ENCODE measurements at regions not wholly inside any gene's neighbourhood (a gene's known extent, or its start where the extent isn't known, plus 50 kb on each side); places are given as distances from the start of the nearest gene placed in this dataset.

GRCh38 chr1:228811712-228812305 lies 76.5 kb downstream of the RHOU start:
- H3K9ac ChIP-seq: no peak overlapping the region
- H3K4me3 ChIP-seq (ENCODE audit: low read depth, low read length): no peak overlapping the region

GRCh38 chr1:228812961-228813360 lies 77.7 kb downstream of the RHOU start:
- no peak overlapping the region for H3K27ac ChIP-seq
- H3K4me1 ChIP-seq: no peaks in the 10 kb centered on the region
- no peaks in the 10 kb centered on the region for H3K9me3 ChIP-seq (ENCODE audit: control insufficient read depth, low read length)
- no peak overlapping the region for H3K4me2 ChIP-seq (ENCODE audit: low read length)
- no peak overlapping the region for H3K9ac ChIP-seq
- H3K36me3 ChIP-seq (ENCODE audit: control insufficient read depth, insufficient read depth, low read length): no peaks in the 10 kb centered on the region
- TF ChIP-seq CTCF (IDR thresholded peaks at IDR 0.05): no peak
- no peaks in the 10 kb centered on the region for H3K79me2 ChIP-seq
- no peak overlapping the region for H3K4me3 ChIP-seq (ENCODE audit: low read depth, low read length)
- no peak overlapping the region for H2AFZ ChIP-seq
- H3K27me3 ChIP-seq (ENCODE audit: control insufficient read depth, insufficient read depth, low read length): no peaks in the 10 kb centered on the region

More at GRCh38 chr1:228811712-228812305, 76.5 kb downstream of the RHOU start:
- Histone ChIP-seq H3K79me2 (no peaks in the 10 kb centered on the region), H3K4me2 (ENCODE audit: low read length) (no peak overlapping the region), H3K27ac (no peak overlapping the region), H2AFZ (no peak overlapping the region), H3K9me3 (ENCODE audit: control insufficient read depth, low read length) (no peaks in the 10 kb centered on the region), H3K27me3 (ENCODE audit: control insufficient read depth, insufficient read depth, low read length) (no peaks in the 10 kb centered on the region), H3K4me1 (no peaks in the 10 kb centered on the region), H3K36me3 (ENCODE audit: control insufficient read depth, insufficient read depth, low read length) (no peaks in the 10 kb centered on the region)
- no peak for TF ChIP-seq CTCF (IDR thresholded peaks at IDR 0.05)

GRCh38 chr1:228814176-228814575 lies 78.9 kb downstream of the RHOU start:
- Histone ChIP-seq H3K27ac (no peak overlapping the region), H3K27me3 (ENCODE audit: control insufficient read depth, insufficient read depth, low read length) (no peaks in the 10 kb centered on the region), H3K9me3 (ENCODE audit: control insufficient read depth, low read length) (no peaks in the 10 kb centered on the region), H3K36me3 (ENCODE audit: control insufficient read depth, insufficient read depth, low read length) (no peaks in the 10 kb centered on the region), H2AFZ (no peak overlapping the region), H3K79me2 (no peaks in the 10 kb centered on the region), H3K4me1 (no peaks in the 10 kb centered on the region), H3K4me3 (ENCODE audit: low read depth, low read length) (no peak overlapping the region), H3K4me2 (ENCODE audit: low read length) (no peak overlapping the region), H3K9ac (no peak overlapping the region)
- no peak for TF ChIP-seq CTCF (IDR thresholded peaks at IDR 0.05)

- Histone ChIP-seq H3K4me3 (ENCODE audit: low read depth, low read length) (no peak overlapping the region), H3K79me2 (no peaks in the 10 kb centered on the region), H3K9ac (no peak overlapping the region)
Measured at GRCh38 chr1:228818296-228818695, 83.0 kb downstream of the RHOU start.

More at GRCh38 chr1:228818296-228818695, 83.0 kb downstream of the RHOU start:
- Histone ChIP-seq H2AFZ (no peak overlapping the region), H3K4me1 (no peaks in the 10 kb centered on the region), H3K36me3 (ENCODE audit: control insufficient read depth, insufficient read depth, low read length) (no peaks in the 10 kb centered on the region), H3K27ac (no peak overlapping the region), H3K27me3 (ENCODE audit: control insufficient read depth, insufficient read depth, low read length) (no peaks in the 10 kb centered on the region), H3K9me3 (ENCODE audit: control insufficient read depth, low read length) (no peaks in the 10 kb centered on the region), H3K4me2 (ENCODE audit: low read length) (no peak overlapping the region)
- no peak for TF ChIP-seq CTCF (IDR thresholded peaks at IDR 0.05)

Measured in parathyroid adenoma (tissue), 2 donors.